HG03108 (cell line): ENCODE measurements at regions not wholly inside any gene's neighbourhood (a gene's known extent, or its start where the extent isn't known, plus 50 kb on each side); places are given as distances from the start of the nearest gene placed in this dataset.

Experiments used
- ATAC-seq: cut with Tn5 transposase; IDR thresholded peaks from one replicate; pipeline ENCODE4 v1.9.1; 2021; ENCODE audit warnings: moderate library complexity; ENCODE audit not compliant: unreplicated experiment

GRCh38 chr12:13769966-13770365, 211.4 kb downstream of the GRIN2B start:
- no peak for ATAC-seq

GRCh38 chr12:13769273-13769672, 212.1 kb downstream of the GRIN2B start:
- no peak for ATAC-seq

- no peak for ATAC-seq
Observed at GRCh38 chr12:13764748-13765147, 216.7 kb downstream of the GRIN2B start.

- no peak for ATAC-seq
Observed at GRCh38 chr12:13749389-13749788, 232.0 kb downstream of the GRIN2B start.

GRCh38 chr12:13745111-13745860, 236.1 kb downstream of the GRIN2B start:
- ATAC-seq, result no peak

GRCh38 chr12:13744561-13744960, 236.8 kb downstream of the GRIN2B start:
- no peak for ATAC-seq

GRCh38 chr12:13740149-13740545, 241.3 kb downstream of the GRIN2B start:
- no peak for ATAC-seq

GRCh38 chr12:13735734-13736133, 245.7 kb downstream of the GRIN2B start:
- no peak for ATAC-seq

GRCh38 chr12:13734584-13735152, 246.7 kb downstream of the GRIN2B start:
- no peak for ATAC-seq

- ATAC-seq, result no peak
Observed at GRCh38 chr12:13727707-13728195, 253.7 kb downstream of the GRIN2B start.

GRCh38 chr12:13725049-13725448, 256.4 kb downstream of the GRIN2B start:
- no peak for ATAC-seq

- ATAC-seq, result no peak
Observed at GRCh38 chr12:13724136-13724535, 257.3 kb downstream of the GRIN2B start.

- no peak for ATAC-seq
Observed at GRCh38 chr12:13719986-13720385, 261.4 kb downstream of the GRIN2B start.

GRCh38 chr12:13718271-13718670, 263.1 kb downstream of the GRIN2B start:
- ATAC-seq, result no peak

GRCh38 chr12:13716119-13716518, 265.3 kb downstream of the GRIN2B start:
- ATAC-seq, result no peak

- no peak for ATAC-seq
Observed at GRCh38 chr12:13713556-13714410, 267.6 kb downstream of the GRIN2B start.

GRCh38 chr12:13707829-13708228, 273.6 kb downstream of the GRIN2B start:
- no peak for ATAC-seq

GRCh38 chr12:13702381-13702780, 279.0 kb downstream of the GRIN2B start:
- no peak for ATAC-seq

GRCh38 chr12:13701502-13701901, 279.9 kb downstream of the GRIN2B start:
- ATAC-seq, result no peak

GRCh38 chr12:13697973-13698372, 283.4 kb downstream of the GRIN2B start:
- ATAC-seq, result no peak

- ATAC-seq, result no peak
Observed at GRCh38 chr12:13695781-13696180, 285.6 kb downstream of the GRIN2B start.

GRCh38 chr12:13692332-13692731, 289.1 kb downstream of the GRIN2B start:
- ATAC-seq, result no peak
